ENCODE measurements at regions not wholly inside any gene's neighbourhood (a gene's known extent, or its start where the extent isn't known, plus 50 kb on each side); places are given as distances from the start of the nearest gene placed in this dataset.
A peak's percentile ranks its signal among the peaks of the same experiment; 100 is the strongest.

GRCh38 chr3:124514683-124515082 lies 215.6 kb upstream of the UMPS start:
- DNase-seq, result no peak

DNA sequence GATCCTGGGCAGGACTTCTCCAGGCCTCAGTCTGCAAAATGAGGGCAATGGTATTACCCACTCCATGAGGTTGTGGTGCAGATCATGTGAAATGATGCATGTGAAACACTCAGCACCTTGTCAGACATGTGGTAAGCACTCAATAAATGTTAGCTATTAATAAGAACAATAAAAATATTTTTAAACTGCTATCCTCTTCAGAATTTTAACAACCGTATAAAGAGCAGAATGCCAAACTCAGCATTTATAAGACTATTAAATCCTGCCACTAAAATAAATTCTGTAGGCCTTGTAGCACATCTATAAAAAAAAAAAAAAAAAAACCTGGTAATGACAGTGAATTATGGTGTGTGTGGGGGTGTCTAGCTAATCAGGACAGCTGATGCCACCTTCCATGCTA lies 213.9 kb upstream of the UMPS start:
- DNase-seq, result no peak

GRCh38 chr3:124517306-124517705 lies 212.9 kb upstream of the UMPS start:
- no peak for DNase-seq

GRCh38 chr3:124518350-124518749 lies 211.9 kb upstream of the UMPS start:
- DNase-seq, result no peak

DNA sequence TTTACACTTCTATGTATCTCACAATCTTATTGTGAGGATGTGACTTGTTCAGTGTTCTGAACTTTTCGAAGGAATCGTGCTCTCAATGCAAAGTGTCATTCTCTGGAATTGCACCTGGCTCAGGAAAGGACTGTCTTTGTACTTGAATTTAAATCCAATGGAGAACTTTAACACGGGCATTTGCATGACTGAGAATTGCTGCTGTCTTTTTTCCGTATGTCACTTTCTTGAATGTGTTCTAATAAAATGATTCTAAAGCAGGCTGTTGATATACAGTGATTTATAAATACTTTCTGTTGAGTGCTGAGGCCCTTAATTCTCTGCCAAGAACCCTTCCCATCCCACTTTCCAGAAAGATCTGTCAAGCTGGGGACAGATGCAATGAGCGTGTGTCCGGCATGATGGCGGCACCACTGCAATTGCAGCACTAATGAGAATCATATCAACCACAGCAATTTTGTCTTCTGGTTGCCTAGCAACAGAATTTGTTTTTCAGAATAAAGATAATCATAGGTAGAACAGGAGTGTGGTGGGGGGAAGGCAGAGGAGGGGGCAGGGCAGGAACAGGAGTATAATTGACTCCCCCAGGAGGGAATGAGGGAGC lies 210.6 kb upstream of the UMPS start:
- DNase-seq, result peak; percentile 12

DNA sequence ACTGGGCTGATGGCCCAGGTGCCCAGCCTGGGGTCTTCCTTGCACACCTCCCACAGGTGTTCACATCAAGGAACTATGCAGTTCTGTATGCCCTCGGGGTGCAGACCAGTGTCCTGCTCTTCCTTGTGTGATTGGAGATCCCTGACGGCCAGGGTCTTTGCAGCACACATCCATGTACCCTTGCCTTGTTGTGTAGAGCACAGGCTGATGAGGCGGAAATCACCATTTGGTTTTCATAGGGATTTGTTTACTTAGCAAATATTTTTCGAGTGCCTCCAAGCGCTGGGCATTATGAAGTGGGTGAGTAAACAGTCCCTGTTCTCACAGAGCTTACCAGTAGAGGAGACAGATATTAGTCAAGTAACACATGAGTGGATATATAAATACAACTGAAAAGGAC lies 209.3 kb upstream of the UMPS start:
- DNase-seq, result peak; percentile 86

DNA sequence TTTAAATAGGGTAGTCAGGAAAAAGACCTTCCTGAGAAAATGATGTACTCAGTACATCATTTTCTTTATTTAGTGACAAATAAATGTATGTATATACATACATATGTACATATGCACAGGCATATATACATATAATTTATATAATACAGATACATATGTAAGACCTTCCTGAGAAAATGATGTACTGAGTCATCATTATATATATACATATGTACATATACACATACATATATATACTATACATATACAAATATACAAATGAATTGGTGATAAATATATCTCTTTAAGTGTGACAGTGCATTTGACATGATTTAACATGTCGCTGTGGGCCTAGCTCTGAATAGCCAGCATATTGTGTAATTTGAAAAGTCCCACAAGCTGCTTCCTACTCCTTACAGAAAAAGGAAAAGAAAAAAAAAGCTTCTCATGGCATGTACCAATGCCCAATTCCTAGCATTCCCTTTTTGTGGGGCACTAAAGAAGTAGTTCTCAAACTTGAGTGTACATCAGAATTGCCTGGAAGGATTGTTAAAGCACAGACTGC lies 208.1 kb upstream of the UMPS start:
- no peak for DNase-seq

GRCh38 chr3:124526601-124527000 lies 203.7 kb upstream of the UMPS start:
- no peak for DNase-seq

- no peak for DNase-seq
These were observed 200.3 kb upstream of the UMPS start for GRCh38 chr3:124529826-124530571.

GRCh38 chr3:124530916-124531315 lies 199.3 kb upstream of the UMPS start:
- DNase-seq, result no peak

DNA sequence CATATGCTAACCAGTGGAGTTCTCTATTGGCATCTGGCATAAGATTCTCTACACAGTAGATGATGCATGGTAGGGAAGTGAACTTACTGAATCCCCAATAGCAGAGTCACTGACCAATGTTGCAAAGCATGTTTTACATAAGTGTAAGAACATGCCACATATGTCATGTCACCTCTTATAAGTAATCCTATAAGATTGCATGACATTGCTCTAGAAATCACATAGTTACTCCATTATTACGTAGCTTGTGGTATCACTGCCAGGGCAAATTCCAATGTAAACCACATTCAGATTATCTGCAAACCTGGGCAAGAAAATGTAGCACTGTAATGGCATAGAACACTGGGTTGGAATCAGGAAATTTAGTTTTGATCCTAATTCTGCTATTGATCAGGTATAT lies 198.2 kb upstream of the UMPS start:
- DNase-seq, result no peak

GRCh38 chr3:124535306-124535705 lies 194.9 kb upstream of the UMPS start:
- DNase-seq, result no peak

- DNase-seq, result no peak
These were observed 189.6 kb upstream of the UMPS start for GRCh38 chr3:124540550-124541211.

GRCh38 chr3:124542214-124542869 lies 187.9 kb upstream of the UMPS start:
- no peak for DNase-seq

- DNase-seq, result no peak
These were observed 184.4 kb upstream of the UMPS start for GRCh38 chr3:124545891-124546290.

GRCh38 chr3:124552224-124552623 lies 178.0 kb upstream of the UMPS start:
- DNase-seq, result peak; percentile 63

GRCh38 chr3:124553178-124553577 lies 177.1 kb upstream of the UMPS start:
- DNase-seq, result no peak

GRCh38 chr3:124556636-124557035 lies 173.6 kb upstream of the UMPS start:
- DNase-seq, result no peak

DNA sequence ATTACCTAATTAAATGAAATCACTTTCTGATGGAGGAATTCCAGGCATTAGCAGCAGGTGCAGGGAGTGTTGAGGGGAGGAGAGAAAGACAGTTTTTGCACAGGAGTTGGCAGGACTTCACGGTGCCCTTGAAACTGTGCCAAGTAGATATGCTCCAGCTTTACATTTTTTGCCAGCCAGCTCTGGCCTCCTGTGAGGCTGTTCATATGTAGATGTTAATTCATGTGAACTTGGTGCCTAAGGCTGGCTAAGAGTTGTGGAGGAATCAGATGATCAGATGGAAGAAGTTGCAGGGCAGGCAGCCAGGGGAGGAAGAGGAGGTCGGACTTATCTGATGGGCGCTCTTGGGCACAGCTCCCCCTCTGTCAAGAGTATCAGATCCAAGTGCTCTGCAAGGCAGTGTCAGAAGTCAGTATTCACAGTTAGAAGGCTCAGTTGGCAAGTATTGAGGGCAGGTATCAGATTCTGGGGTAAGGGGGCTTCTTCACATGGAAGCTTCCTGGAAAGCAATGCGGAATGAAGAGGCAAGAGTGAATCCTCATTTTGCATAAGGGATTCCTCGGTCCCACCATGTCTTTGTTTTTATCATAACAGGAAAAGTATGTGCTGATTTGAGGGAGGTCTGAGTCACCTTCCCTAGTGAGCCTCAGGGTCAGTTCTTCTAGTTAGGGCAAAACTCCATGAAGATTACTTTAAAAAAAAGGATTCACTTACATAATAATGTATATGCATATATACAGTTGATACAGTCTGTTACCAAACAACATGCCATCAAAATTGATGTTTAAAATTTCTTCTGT lies 172.6 kb upstream of the UMPS start:
- DNase-seq, result peak; percentile 28

- DNase-seq, result peak; percentile 13
These were observed 171.0 kb upstream of the UMPS start for GRCh38 chr3:124558991-124559845.

DNA sequence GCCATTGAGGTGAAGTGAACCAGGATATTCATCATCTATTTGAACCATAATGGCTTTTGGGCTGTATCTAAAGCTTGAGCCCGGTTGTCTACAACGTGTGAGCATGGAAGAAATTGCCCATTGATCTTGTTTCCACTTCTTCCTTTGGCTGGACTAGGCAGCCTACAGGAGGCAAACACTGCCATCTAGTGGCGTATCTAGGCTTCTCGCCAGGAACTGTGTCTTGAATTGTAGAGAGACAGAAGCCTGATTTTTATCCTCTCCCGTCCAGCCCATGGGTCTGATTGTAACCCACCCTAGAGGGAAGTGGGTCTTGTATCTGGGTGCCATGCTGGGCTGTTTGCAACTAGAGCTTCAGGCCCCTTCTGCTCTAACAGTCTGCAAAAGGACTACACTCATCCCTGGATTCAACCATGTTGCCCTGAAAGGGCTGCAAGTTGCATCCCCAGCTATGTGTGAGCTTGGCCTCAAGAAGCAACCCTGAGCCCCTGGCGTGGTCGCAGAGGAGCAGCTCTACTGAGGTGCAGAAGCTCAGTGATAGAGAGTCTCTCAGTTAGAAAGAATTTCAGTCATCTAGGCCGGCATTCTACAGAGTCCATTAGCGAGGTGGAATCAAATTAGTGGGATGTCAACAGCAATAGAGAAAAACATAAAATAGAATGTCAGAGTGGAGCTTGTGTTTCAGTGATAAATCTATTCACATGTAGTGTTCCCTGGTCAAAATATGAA lies 170.2 kb upstream of the UMPS start:
- DNase-seq, result peak; percentile 27

All from NCI-H2081 treated with DMSO at 0.1 percent for 48 hours (cell line).